HG02852 (cell line): ENCODE measurements at regions not wholly inside any gene's neighbourhood (a gene's known extent, or its start where the extent isn't known, plus 50 kb on each side); places are given as distances from the start of the nearest gene placed in this dataset.
"Not testable (repeated sequence)": the region's sequence is repeated elsewhere in the genome, so short reads cannot be mapped to it uniquely, and the experiment has no call there.

Source experiments
- ATAC-seq: cut with Tn5 transposase; IDR thresholded peaks from one replicate; pipeline ENCODE4 v1.9.1; 2021; ENCODE audit warnings: mild to moderate bottlenecking, moderate library complexity; ENCODE audit not compliant: unreplicated experiment

DNA sequence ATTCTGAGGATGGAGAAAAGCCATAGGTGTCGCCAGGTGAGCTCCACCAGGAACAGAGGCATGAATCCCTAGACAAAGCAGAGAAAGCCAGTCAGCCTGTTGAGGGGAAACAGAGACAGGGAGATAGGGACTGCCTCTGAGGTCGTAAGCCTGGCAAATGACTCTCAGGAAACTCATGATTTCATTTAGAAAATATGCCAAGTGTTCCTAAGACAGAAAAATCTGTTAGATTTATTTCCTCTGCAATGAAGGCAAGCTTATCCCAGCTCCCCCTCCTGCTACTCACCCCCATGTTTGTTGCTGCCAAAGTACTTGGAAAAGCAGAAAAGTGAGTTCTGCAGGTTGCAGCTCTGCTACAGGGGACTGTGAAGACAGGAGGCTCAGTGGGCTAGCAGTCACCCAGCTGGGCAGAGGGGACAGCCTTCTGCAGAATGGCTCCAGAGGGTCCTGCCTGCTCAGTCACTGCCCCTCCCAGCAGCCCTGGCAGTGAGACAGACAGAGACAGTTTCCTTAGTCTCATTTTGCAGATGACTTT, 184.3 kb downstream of the ADRA2A start:
- ATAC-seq = no peak

DNA sequence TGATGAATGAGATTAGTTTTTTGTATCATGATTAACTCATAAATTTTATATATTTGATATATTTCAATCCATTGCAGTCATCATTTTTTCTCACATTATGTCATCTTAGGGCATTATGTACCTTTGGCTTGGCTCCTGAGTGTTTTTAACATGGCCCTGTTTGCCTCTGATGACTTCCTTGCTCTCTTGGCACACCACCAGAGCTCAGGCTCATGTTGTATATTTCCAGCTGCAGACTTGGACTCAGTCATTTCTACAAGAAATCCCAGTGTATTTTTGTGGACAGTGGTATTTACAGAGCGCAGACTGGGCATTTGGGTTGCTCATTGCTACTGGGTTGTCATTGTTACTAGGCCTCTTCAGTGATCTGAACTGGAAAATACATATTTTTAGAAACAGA, 188.5 kb downstream of the ADRA2A start:
- ATAC-seq = no peak

DNA sequence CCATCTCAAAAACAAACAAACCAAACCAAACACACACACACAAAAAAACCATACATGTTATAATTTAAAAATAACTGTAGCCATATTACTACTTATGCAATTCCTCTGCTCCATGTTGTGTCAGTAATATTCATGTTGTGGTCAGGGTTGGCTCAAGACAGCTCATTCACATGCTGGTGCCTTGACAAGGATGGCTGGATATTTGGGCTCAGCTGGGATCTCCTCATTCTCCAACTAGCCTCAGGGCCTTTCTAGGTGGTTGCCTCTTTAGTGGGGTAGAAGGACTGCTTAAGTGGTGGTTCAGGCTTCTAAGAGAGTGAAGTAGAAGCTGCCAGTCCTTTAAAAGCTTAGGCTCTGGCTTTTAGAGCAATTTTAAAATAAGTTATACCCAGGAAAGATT, 189.3 kb downstream of the ADRA2A start:
- no peak for ATAC-seq

DNA sequence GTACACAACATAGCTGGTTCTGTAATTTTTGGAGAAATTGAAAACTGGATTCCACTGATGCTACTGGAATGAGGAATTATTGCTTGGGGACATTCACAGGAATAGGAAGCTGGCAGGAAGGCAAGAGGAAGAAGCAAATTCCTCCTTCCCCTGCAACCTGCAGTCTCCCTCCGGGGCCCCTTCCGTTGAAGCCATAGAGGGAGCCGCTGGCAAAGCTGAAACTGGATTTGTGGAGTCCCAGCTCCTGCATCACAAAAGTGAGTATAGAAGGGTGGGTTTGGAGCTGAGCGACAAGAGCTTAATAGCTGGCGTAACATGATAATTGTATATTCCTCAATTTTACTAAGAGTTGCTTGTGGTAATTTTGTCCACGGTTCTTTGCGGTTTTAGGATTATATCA, 190.8 kb downstream of the ADRA2A start:
- ATAC-seq = no peak

DNA sequence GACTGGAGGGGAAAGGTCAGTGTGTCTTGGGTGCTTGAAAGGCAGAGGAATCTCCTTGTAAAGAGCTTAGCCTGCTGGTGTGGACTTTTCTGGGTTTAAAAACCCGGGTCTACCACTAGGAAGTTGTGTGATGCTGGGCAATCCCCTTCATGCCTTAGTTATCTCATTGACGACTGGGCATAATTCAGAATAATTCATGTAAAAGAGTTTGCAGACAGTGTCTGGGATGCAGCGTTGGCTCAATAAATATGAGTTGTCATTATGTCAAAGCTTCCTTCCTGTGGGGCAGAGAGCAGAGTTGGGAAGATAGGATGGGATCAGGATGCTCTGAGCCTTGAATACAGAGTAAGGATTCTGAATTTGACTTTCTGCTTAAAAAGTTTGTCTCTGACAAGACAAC, 196.4 kb downstream of the ADRA2A start:
- ATAC-seq = no peak

DNA sequence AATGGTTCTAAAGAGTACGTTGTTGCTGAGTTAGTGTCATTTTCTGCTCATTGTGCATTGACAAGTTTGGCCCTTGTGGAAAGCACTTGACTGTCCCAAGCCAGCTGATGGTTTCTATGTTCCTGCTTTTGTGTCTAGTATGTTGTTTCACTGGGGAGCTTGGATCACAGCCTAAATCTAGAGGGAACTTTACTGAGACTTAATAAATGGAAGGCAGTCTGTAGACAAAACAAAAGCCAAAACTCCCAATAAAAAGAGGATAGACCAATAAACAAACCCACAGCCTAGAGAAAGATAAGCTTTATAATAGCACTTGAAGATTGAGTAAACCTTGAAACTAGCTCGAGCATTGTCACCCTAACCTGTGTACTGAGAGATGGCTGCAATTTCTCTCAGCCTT, 196.8 kb downstream of the ADRA2A start:
- no peak for ATAC-seq

DNA sequence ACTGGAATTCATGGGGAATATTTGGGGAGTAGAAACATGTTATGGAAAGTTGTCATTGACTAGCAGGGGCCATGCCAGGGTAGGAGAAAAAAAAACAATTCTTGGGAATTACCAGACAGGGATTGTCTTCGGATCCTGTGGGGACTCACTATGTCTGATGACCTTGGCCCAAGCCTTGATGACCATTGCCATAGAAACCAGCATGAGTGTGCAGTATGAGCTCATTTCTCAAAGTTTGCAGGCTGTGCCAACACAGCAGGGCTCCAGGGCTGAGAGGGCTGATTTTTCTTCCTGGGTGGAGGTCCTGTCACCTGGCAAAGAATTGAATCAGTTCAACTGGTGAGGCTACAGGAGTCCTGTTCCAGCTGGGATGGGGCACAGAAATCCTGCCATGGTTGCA, 198.3 kb downstream of the ADRA2A start:
- no peak for ATAC-seq

DNA sequence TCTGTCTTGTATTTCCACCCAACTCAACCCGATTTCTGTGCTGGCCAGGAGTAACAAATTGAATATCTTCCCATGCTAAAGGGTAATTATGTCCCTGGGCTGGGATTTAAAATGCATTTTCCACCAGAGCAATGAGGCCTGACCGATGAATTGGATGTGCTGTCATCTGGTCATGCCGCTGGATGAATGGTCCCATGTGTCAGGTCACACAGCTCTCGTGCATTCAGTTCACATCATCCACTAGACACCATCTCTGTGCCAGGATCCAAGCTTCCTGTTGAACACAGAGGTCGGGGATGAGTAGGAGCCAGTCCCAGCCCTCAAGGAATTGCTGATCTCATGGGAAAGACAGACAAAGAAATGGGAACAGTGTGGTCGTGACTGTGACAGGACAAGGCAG, 200.8 kb downstream of the ADRA2A start:
- ATAC-seq = no peak

DNA sequence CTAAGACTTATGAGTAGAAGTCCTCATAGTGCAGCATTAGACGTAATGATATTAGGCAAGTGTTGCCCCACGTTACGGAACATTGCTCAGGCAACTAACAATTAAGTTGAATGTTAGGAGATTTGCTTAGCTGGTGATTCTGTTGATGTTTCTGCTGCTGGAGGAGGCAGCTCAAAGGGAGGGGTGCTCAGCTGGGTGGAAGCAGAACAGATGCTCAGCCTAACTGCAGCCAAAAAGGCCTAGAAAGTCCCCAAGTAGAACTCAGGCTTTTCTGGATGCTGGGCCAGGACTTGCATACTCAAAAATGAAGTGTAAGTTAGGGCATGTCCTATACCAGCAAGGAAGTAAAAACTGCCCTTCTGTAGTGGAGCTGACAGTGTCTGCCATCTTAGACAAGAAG, 201.4 kb downstream of the ADRA2A start:
- ATAC-seq = no peak

DNA sequence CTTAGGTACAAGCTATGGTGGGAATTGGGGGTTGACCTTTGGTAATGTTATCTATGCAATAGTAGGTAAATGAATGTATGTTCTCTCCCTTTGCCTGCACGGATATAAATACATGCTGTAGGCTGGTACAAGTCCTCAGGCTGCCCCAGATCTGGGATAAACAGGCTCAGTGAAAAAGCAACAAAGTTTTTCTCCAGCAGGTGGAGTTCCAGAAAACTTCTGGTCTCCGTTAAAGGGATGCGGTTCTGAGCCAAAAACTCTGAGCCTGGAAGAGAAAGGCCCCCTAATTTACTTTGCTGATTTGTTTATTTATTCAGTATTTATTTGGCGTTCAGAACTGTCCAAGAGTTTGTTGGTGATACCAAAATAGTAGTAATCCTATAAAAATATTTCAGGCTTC, 204.7 kb downstream of the ADRA2A start:
- no peak for ATAC-seq

DNA sequence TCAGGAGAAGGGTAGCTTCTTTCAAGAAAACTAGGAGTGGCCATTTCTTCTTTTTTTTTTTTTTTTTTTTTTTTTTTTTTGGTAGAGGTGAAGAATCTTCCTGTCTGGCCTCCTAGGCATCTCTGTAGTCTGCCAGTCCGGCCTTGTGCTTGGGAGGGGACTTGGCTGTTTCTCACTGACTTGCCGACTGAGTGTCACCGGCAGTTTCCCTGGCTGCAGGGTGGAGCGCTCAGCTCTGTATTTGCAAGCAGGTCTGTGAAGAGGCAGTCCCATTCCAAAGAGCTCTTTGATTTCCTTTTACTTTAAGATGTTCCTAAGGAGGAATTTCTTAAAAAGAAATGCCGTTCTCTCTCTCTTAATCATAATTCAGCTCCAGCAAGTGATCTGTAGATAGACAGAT, 212.6 kb downstream of the ADRA2A start:
- no peak for ATAC-seq

DNA sequence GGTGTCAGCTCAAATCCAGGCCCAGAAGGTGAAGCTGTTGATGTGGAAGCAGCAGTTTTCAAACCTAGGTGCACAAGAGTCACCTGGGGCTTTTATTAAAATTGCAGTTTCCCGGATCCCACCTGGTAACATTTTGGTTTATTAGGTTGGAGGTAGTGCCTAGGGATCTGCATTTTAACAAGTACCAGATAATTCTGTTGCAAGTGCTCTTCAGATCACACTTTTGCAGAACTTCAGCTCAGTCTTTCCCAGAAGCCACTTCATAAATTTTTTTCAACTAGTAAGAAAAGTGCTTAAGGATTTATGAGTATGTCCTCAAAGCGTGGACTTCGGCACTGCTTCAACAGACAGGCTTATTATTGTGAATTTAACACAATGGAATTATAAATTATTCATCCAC, 213.8 kb downstream of the ADRA2A start:
- no peak for ATAC-seq

DNA sequence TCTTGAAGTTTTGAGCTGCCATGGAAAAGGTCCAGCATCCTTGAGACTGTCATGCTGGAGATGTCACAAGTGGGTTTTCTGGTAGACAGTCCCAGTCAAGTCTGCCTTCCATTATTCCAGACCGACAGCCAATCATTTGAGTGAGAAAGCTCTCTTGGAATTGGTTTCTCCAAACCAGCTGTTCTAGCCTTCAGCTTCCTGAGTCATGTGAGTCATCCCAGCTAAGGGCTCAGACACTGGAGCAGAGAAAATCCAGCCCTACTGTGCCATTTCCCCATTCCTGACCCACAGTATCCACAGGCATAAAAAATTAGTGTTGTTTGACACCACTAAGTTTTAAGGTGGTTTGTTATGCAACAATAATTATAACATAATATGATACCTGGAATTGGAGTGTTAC, 219.0 kb downstream of the ADRA2A start:
- ATAC-seq = no peak

DNA sequence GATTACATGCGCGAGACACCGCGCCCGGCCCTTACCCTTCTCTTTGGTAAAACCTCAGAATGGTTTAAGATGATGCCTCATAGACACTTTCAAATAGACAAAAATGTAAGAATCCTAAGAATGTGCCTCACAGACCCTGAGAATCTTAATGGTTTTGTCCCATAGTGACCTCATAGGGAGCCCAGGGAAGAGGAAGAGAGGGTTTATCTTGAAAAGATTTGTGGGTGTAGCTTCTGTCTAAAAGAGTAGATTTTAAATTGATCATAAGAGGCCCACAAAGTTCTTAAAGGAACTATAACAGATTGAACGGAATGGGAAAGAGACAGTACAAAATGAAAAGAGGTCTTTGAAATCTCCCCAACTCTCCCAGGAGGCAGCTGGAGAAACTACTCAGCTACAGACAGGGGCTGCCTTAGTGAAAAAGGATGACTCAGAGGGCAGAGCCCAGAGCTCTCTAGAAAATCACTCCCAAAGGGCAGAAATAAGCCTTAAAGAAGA, 220.6 kb downstream of the ADRA2A start:
- no peak for ATAC-seq

DNA sequence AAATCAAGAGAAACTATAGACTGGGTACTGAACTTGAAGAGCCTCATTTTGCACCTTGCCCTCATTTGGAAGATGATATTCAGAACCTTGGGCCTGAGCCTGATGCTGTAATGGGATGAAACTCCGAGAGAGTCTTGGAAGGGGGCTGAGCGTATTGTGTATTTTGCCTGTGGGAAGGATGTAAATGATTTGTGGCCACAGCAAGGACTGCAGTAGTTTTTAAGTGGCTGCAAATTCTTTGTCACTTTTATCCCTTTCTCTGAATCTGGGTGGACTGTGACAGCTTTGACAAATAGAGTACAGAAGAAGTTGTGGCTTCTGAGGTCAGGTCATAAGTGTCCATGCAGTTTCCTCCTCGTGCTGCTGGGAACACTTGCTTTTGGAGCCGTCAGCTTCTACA, 221.2 kb downstream of the ADRA2A start:
- ATAC-seq = no peak

DNA sequence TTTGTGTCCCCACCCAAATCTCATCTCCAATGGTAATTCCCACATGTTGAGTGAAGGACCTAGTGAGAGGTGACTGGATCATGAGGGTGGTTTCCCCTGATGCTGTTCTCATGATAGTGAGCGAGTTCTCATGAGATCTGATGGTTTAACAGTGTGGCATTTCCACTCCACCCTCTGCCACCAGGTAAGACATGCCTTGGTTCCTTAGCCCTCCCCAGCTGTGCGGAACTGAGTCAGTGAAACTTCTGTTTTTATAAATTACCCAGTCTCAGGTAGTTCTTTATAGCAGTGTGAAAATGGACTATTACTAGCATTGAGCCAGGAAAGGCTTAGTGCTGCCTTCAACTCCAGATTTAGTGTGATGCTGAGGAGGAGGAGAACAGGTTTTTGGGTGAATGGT, 222.2 kb downstream of the ADRA2A start:
- ATAC-seq = no peak

DNA sequence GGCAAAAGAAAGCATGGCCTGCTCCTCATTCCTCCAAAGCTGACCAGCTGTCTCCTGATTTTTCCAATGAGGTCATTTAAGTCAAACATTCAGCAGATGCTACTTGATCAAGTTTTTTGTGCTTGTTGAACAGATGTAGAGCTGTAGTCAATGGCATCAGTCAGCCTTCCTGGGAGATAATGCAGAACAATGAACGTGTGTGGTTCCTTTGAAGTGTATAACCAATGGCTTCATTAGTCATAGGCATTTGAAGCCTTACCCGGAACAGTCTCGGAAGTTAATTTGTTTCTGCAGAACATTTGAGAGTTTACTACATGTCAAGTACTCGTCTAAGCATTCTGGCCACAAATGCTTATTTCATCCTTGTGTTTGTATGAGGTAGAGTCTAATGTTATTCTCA, 227.1 kb downstream of the ADRA2A start:
- no peak for ATAC-seq

DNA sequence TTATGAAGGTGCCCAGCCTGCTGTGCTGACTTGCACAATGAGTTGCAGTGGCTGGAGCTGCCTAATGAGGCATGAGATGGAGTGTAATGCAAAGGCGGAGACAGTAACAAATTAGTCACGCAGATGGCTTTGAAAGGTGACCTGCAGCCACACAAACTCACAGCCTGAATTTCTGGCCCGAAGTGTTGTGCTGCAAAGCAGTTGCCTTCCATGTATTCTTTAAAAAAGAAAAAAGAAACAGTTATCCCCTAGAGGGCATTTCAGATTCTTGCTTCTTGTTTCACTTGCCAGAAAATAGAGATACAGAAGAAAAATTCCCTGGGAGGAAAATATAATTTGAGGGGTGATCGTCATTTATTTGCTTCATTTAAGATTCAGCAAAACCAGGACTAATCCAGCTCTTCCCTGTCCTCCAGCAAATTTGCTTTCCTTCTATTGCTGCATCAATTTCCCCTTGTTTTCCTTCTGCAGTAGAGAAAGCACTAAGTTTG, 239.9 kb downstream of the ADRA2A start:
- peak; percentile 50 for ATAC-seq

DNA sequence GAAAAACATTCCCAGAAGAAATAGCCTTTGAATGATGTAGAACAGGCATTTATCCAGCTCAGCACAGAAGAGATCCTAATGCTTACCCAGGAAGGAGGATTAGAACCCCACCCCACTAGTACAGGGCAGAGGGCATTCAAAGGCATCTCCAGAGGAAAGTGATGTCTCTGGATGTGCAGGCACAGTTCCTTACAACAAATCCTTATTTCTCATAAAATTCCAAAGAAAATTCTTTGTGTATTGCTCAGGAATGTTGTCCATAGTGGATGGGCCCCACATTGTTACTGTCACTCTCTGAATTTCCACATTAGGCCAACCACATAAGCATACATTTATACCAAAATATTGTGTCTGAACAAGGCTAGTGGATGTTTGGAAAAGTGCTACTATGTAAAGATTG, 243.0 kb downstream of the ADRA2A start:
- no peak for ATAC-seq

DNA sequence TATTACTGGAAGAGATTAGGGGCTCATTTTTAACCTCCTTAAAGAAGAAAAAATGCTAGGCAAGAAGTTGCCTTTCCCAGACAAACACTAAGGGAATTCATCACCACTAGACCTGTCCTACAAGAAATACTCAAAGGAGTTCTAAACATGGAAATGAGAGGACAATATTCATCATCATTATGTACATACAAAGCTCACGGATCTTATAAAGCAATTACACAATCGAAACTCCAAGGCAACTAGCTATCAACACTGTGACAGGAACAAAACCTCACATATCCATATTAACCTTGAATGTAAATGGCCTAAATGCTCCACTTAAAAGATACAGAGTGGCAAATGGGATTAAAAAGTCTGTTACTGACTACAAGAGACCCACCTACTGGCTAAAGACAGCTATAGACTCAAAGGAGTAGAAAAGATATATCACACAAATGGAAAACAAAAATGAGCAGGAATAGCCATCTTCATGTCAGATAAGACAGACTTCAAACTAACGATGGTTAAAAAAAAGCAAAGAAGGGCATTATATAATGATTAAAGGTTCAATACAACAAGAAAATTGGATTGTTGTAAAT, 246.6 kb downstream of the ADRA2A start:
- no peak for ATAC-seq

DNA sequence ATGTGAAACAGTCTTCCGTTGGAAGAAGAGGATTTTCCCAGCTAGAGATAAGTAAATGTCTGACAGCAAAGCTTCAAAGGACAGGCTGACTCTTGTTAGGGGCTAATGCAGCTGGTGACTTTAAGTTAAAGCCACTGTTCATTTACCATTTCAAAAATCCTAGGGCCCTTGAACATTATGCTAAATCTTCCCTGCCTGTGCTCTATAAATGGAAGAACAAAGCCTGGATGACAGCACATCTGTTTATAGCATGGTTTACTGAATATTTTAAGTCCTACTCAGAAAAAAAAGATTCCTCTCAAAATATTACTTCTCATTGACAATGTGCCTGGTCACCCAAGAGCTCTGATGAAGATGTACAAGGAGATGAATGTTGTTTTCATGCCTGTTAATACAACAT, 255.3 kb downstream of the ADRA2A start:
- not testable (repeated sequence) for ATAC-seq

DNA sequence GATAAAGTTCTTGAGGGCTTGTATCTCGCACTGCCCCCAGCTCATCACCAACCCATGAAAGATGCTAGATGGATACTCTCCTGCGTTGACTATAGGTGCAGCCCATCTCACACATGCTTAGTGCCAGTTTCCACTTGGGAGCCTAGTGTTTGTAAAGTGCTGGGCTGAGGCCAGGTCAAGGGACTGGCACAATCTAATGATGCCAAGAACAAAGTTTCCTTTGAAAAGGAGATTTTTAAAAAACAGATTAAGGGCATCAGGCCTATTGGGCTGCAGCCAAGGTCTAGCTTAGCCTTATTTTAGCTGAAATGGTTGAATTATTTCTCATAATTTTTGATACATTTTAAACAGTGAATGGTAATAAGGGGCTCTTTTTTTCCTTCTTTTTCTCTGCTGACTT, 259.0 kb downstream of the ADRA2A start:
- ATAC-seq = no peak

DNA sequence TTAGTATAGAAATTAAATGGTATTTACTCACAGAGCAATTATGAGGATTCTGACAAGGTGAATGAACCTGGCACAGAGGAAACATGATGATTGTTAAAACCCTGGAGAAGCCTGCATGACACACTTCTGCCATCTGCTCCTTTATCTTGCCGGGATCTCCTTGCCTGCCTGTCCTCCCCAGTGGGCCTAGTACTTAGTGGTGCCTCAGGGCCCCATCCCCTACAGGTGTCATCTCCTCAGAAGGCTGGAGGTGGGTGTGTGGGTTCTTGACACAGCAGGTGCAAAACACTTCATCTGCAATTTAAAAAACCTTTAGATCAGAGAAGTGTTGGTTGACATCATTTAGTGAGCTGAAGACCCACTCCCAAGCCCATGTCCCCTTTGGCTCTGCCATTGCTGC, 261.2 kb downstream of the ADRA2A start:
- ATAC-seq = peak; percentile 8
